Endodermal cell (in vitro differentiated cells): ENCODE measurements at regions not wholly inside any gene's neighbourhood (a gene's known extent, or its start where the extent isn't known, plus 50 kb on each side); places are given as distances from the start of the nearest gene placed in this dataset.

Source experiments
- DNase-seq: peaks from one replicate; pipeline ENCODE4 v3.0.0-alpha.2; 2017
- H3K27ac ChIP-seq: 2 replicates; pipeline ENCODE4 v1.5.1; 2013; ENCODE audit warnings: mild to moderate bottlenecking, low read depth, low read length, moderate library complexity
- H3K27me3 ChIP-seq: 2 replicates; pipeline ENCODE4 v1.6.1; 2013; ENCODE audit warnings: mild to moderate bottlenecking, low read length, moderate library complexity; ENCODE audit not compliant: insufficient read depth, control insufficient read depth, poor library complexity, severe bottlenecking
- H3K36me3 ChIP-seq: 2 replicates; pipeline ENCODE4 v1.7.0; 2013; ENCODE audit warnings: mild to moderate bottlenecking, low read length, moderate library complexity; ENCODE audit not compliant: control insufficient read depth, insufficient read depth
- H3K4me1 ChIP-seq: one replicate; pipeline ENCODE4 v1.7.0; 2013; ENCODE audit warnings: low read length; ENCODE audit not compliant: control insufficient read depth, insufficient read depth
- H3K4me3 ChIP-seq: 2 replicates; pipeline ENCODE4 v1.5.1; 2013; ENCODE audit warnings: mild to moderate bottlenecking, low read length, moderate library complexity
- H3K9ac ChIP-seq: 2 replicates; pipeline ENCODE4 v1.6.1; 2013; ENCODE audit warnings: mild to moderate bottlenecking, low read length, moderate library complexity; ENCODE audit not compliant: poor library complexity, severe bottlenecking; ENCODE audit errors: extremely low read depth
- H3K9me3 ChIP-seq: 2 replicates; pipeline ENCODE4 v1.6.1; 2013; ENCODE audit warnings: mild to moderate bottlenecking, low read length, moderate library complexity; ENCODE audit not compliant: control insufficient read depth
- H3K27ac Mint-ChIP-seq: 2 replicates; pipeline ENCODE4 v1.8.0; 2020; ENCODE audit warnings: mixed read lengths
- H3K27me3 Mint-ChIP-seq: 2 replicates; pipeline ENCODE4 v1.8.0; 2021; ENCODE audit warnings: mild to moderate bottlenecking, mixed read lengths; ENCODE audit not compliant: insufficient read depth
- H3K36me3 Mint-ChIP-seq: 2 replicates; pipeline ENCODE4 v1.8.0; 2020; ENCODE audit warnings: low read depth, mixed read lengths
- H3K4me1 Mint-ChIP-seq: 2 replicates; pipeline ENCODE4 v1.8.0; 2020; ENCODE audit warnings: mixed read lengths
- H3K4me3 Mint-ChIP-seq: 2 replicates; pipeline ENCODE4 v1.8.0; 2020; ENCODE audit warnings: mild to moderate bottlenecking, moderate library complexity, mixed read lengths
- H3K9me3 Mint-ChIP-seq: 2 replicates; pipeline ENCODE4 v1.8.0; 2020; ENCODE audit warnings: mild to moderate bottlenecking, mixed read lengths
- WGBS, 2 experiments: methylation state at CpG; one replicate each; pipeline versions ENCODE4 v1.1.5 to v1.1.7; 2013; ENCODE audit warnings: missing lambda C conversion rate in 2 of 2, mixed read lengths in 1 of 2; ENCODE audit not compliant: insufficient coverage in 1 of 2, insufficient read length in 1 of 2; 5-methylcytosine and 5-hydroxymethylcytosine counted together
- TF ChIP-seq, protein P1 (sequence below): fragments of 200-600 bp; sonication (generic); conservative IDR thresholded peaks from 2 replicates; pipeline ENCODE4 v1.5.0; 2021; ENCODE audit warnings: antibody characterized with exemption, mild to moderate bottlenecking

- DNase-seq = peak; percentile 84
- Mint-ChIP-seq H3K27me3 (no peaks in the 10 kb centered on the region), H3K27ac (no peak overlapping the region)
Observed at GRCh38 chr19:34120846-34121639, 51.3 kb upstream of the LSM14A start.

More at GRCh38 chr19:34120846-34121639, 51.3 kb upstream of the LSM14A start:
- Mint-ChIP-seq H3K4me1 (no peaks in the 10 kb centered on the region), H3K4me3 (no peak overlapping the region), H3K36me3 (no peaks in the 10 kb centered on the region), H3K9me3 (no peaks in the 10 kb centered on the region)
- H3K9ac ChIP-seq = no peak overlapping the region
- H3K27me3 ChIP-seq = no peaks in the 10 kb centered on the region
- WGBS, 2 experiments = 65 to 66% methylated on average over 7 of the region's 8 CpGs
- H3K4me3 ChIP-seq = no peak overlapping the region
- H3K36me3 ChIP-seq = no peaks in the 10 kb centered on the region
- no peak overlapping the region for H3K27ac ChIP-seq
- TF ChIP-seq, protein P1, sequence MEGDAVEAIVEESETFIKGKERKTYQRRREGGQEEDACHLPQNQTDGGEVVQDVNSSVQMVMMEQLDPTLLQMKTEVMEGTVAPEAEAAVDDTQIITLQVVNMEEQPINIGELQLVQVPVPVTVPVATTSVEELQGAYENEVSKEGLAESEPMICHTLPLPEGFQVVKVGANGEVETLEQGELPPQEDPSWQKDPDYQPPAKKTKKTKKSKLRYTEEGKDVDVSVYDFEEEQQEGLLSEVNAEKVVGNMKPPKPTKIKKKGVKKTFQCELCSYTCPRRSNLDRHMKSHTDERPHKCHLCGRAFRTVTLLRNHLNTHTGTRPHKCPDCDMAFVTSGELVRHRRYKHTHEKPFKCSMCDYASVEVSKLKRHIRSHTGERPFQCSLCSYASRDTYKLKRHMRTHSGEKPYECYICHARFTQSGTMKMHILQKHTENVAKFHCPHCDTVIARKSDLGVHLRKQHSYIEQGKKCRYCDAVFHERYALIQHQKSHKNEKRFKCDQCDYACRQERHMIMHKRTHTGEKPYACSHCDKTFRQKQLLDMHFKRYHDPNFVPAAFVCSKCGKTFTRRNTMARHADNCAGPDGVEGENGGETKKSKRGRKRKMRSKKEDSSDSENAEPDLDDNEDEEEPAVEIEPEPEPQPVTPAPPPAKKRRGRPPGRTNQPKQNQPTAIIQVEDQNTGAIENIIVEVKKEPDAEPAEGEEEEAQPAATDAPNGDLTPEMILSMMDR = peak; percentile 93
- no peaks in the 10 kb centered on the region for H3K4me1 ChIP-seq
- no peaks in the 10 kb centered on the region for H3K9me3 ChIP-seq
